Mesothelial cell of epicardium (in vitro differentiated cells): ENCODE measurements at regions not wholly inside any gene's neighbourhood (a gene's known extent, or its start where the extent isn't known, plus 50 kb on each side); places are given as distances from the start of the nearest gene placed in this dataset.

Source experiments
- DNase-seq, 2 experiments: peaks; one replicate each; pipeline ENCODE4 v3.0.0; 2021; ENCODE audit warnings: low spot score in 2 of 2; ENCODE audit not compliant: unreplicated experiment in 2 of 2
- H3K27ac Mint-ChIP-seq: 2 replicates; pipeline ENCODE4 v1.8.0; 2021; ENCODE audit warnings: mixed read lengths
- H3K27me3 Mint-ChIP-seq: 2 replicates; pipeline ENCODE4 v1.8.0; 2021; ENCODE audit warnings: low read depth, mixed read lengths
- H3K36me3 Mint-ChIP-seq: 2 replicates; pipeline ENCODE4 v1.8.0; 2021; ENCODE audit warnings: mixed read lengths
- H3K4me1 Mint-ChIP-seq: 2 replicates; pipeline ENCODE4 v1.8.0; 2021; ENCODE audit warnings: mixed read lengths
- H3K4me3 Mint-ChIP-seq: 2 replicates; pipeline ENCODE4 v1.8.0; 2021; ENCODE audit warnings: mild to moderate bottlenecking, moderate library complexity, mixed read lengths
- H3K9me3 Mint-ChIP-seq: 2 replicates; pipeline ENCODE4 v1.8.0; 2021; ENCODE audit warnings: mixed read lengths
- CTCF ChIP-seq: fragments of 200-600 bp; sonication (generic); IDR thresholded peaks from one replicate; pipeline ENCODE4 v1.5.0; 2021; ENCODE audit warnings: antibody characterized with exemption; ENCODE audit not compliant: unreplicated experiment

- no peaks in the 10 kb centered on the region for H3K36me3 Mint-ChIP-seq
- TF ChIP-seq CTCF: no peak
Observed at GRCh38 chr2:16126517-16127275, 186.3 kb downstream of the MYCN start.

GRCh38 chr2:16125614-16126516, 185.5 kb downstream of the MYCN start:
- H3K9me3 Mint-ChIP-seq: peaks cover 12% of the 10 kb centered on the region
- no peak overlapping the region for H3K4me3 Mint-ChIP-seq
- no peak for DNase-seq
- no peak overlapping the region for H3K27ac Mint-ChIP-seq
- H3K4me1 Mint-ChIP-seq: peaks cover 5% of the 10 kb centered on the region
- H3K36me3 Mint-ChIP-seq: no peaks in the 10 kb centered on the region
- peaks cover 3% of the 10 kb centered on the region for H3K27me3 Mint-ChIP-seq
- no peak for TF ChIP-seq CTCF

More at GRCh38 chr2:16126517-16127275, 186.3 kb downstream of the MYCN start:
- H3K9me3 Mint-ChIP-seq: peaks cover 5% of the 10 kb centered on the region
- H3K4me1 Mint-ChIP-seq: peaks cover 5% of the 10 kb centered on the region
- H3K27ac Mint-ChIP-seq: no peak overlapping the region
- no peak for DNase-seq
- H3K4me3 Mint-ChIP-seq: no peak overlapping the region
- peaks cover 3% of the 10 kb centered on the region for H3K27me3 Mint-ChIP-seq

GRCh38 chr2:16124881-16125613, 184.7 kb downstream of the MYCN start:
- TF ChIP-seq CTCF: no peak
- Mint-ChIP-seq H3K27me3 (peaks cover 3% of the 10 kb centered on the region), H3K36me3 (no peaks in the 10 kb centered on the region), H3K9me3 (peaks cover 12% of the 10 kb centered on the region), H3K27ac (no peak overlapping the region), H3K4me3 (no peak overlapping the region), H3K4me1 (peaks cover 5% of the 10 kb centered on the region)
- no peak for DNase-seq

GRCh38 chr2:16123856-16124780, 183.8 kb downstream of the MYCN start:
- no peak overlapping the region for H3K27ac Mint-ChIP-seq
- no peak overlapping the region for H3K4me3 Mint-ChIP-seq
- DNase-seq: no peak
- peaks cover 12% of the 10 kb centered on the region for H3K9me3 Mint-ChIP-seq
- H3K4me1 Mint-ChIP-seq: peaks cover 5% of the 10 kb centered on the region
- H3K27me3 Mint-ChIP-seq: no peaks in the 10 kb centered on the region
- H3K36me3 Mint-ChIP-seq: no peaks in the 10 kb centered on the region
- TF ChIP-seq CTCF: no peak

GRCh38 chr2:16123421-16123820, 183.1 kb downstream of the MYCN start:
- Mint-ChIP-seq H3K36me3 (no peaks in the 10 kb centered on the region), H3K27me3 (no peaks in the 10 kb centered on the region), H3K9me3 (peaks cover 12% of the 10 kb centered on the region), H3K4me3 (no peak overlapping the region), H3K4me1 (peaks cover 5% of the 10 kb centered on the region), H3K27ac (no peak overlapping the region)
- no peak for TF ChIP-seq CTCF
- DNase-seq: no peak
